Calu3 (cell line): ENCODE measurements at regions not wholly inside any gene's neighbourhood (a gene's known extent, or its start where the extent isn't known, plus 50 kb on each side); places are given as distances from the start of the nearest gene placed in this dataset.

ENCODE experiments used
- BruUV-seq: library from RNA; stranded (reverse); fragments of 400-500 nt; replicated peaks from 2 replicates; lab custom pipeline; 2021; lab: Mats Ljungman, UMichigan
- CTCF ChIA-PET: fragments of 300-600 bp; sonication (Branson Sonifier 250); formaldehyde crosslinking; loops from one replicate; lab custom pipeline; 2022; ENCODE audit warnings: antibody characterized with exemption; lab: Charles Lee
- DNase-seq: peaks from one replicate; pipeline ENCODE4 v3.0.0; 2022
- H3K27ac Mint-ChIP-seq: one replicate; pipeline ENCODE4 v1.8.0; 2022; ENCODE audit warnings: mixed read lengths; ENCODE audit not compliant: unreplicated experiment
- H3K27me3 Mint-ChIP-seq: one replicate; pipeline ENCODE4 v1.8.0; 2022; ENCODE audit warnings: mixed read lengths; ENCODE audit not compliant: unreplicated experiment
- H3K36me3 Mint-ChIP-seq: one replicate; pipeline ENCODE4 v1.8.0; 2022; ENCODE audit warnings: mild to moderate bottlenecking, moderate library complexity, mixed read lengths; ENCODE audit not compliant: insufficient read depth, unreplicated experiment
- H3K4me1 Mint-ChIP-seq: one replicate; pipeline ENCODE4 v1.8.0; 2022; ENCODE audit warnings: mild to moderate bottlenecking, low read depth, mixed read lengths; ENCODE audit not compliant: unreplicated experiment
- H3K4me3 Mint-ChIP-seq: one replicate; pipeline ENCODE4 v1.8.0; 2022; ENCODE audit warnings: mild to moderate bottlenecking, low read depth, moderate library complexity, mixed read lengths; ENCODE audit not compliant: unreplicated experiment
- H3K9me3 Mint-ChIP-seq: one replicate; pipeline ENCODE4 v1.8.0; 2022; ENCODE audit warnings: low read depth, mixed read lengths; ENCODE audit not compliant: unreplicated experiment
- intact Hi-C: fragments of 100-400 bp; cut with micrococcal nuclease; formaldehyde crosslinking; loops from one replicate; pipeline ENCODE4 v1.10.0; 2022; ENCODE audit not compliant: unreplicated experiment
- TF ChIP-seq, protein P1 (sequence below): fragments of 200-600 bp; IDR thresholded peaks from one replicate; pipeline ENCODE4 v1.8.0; 2022; ENCODE audit warnings: antibody characterized with exemption; ENCODE audit not compliant: unreplicated experiment

DNA sequence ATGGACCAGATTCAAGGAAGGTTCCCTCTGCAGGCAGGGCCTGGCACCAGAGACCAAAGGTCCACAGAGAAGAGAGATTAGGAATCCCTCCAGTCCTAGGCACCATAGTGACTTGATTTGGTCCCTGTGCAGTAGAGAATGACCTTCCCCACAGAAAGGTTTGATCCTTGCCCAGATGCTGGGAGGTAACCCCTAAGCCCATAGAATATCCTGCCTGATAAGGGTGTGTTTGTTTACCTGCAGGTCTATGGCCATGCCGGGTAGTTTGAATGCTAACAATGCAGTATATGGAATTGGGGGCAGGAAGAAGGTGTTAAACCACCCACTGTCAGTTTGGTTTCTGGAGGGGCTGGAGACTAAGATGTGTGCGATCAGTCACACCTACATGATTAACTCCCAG, 57.1 kb upstream of the NFASC start:
- CTCF ChIA-PET: interaction anchor here (1.5 kb wide), 1 partner anchor 10 kb away, joined by 5 read pairs; no protein-coding TSS in a partner anchor
- no TSS peak for BruUV-seq
- no peaks in the 10 kb centered on the region for H3K9me3 Mint-ChIP-seq
- H3K4me1 Mint-ChIP-seq: no peaks in the 10 kb centered on the region
- H3K27me3 Mint-ChIP-seq: peaks cover 75% of the 10 kb centered on the region
- H3K36me3 Mint-ChIP-seq: no peaks in the 10 kb centered on the region
- no peak for DNase-seq
- H3K27ac Mint-ChIP-seq: no peak overlapping the region
- H3K4me3 Mint-ChIP-seq: no peak overlapping the region
- intact Hi-C loops: no loop called here
- TF ChIP-seq, protein P1, sequence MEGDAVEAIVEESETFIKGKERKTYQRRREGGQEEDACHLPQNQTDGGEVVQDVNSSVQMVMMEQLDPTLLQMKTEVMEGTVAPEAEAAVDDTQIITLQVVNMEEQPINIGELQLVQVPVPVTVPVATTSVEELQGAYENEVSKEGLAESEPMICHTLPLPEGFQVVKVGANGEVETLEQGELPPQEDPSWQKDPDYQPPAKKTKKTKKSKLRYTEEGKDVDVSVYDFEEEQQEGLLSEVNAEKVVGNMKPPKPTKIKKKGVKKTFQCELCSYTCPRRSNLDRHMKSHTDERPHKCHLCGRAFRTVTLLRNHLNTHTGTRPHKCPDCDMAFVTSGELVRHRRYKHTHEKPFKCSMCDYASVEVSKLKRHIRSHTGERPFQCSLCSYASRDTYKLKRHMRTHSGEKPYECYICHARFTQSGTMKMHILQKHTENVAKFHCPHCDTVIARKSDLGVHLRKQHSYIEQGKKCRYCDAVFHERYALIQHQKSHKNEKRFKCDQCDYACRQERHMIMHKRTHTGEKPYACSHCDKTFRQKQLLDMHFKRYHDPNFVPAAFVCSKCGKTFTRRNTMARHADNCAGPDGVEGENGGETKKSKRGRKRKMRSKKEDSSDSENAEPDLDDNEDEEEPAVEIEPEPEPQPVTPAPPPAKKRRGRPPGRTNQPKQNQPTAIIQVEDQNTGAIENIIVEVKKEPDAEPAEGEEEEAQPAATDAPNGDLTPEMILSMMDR: no peak

DNA sequence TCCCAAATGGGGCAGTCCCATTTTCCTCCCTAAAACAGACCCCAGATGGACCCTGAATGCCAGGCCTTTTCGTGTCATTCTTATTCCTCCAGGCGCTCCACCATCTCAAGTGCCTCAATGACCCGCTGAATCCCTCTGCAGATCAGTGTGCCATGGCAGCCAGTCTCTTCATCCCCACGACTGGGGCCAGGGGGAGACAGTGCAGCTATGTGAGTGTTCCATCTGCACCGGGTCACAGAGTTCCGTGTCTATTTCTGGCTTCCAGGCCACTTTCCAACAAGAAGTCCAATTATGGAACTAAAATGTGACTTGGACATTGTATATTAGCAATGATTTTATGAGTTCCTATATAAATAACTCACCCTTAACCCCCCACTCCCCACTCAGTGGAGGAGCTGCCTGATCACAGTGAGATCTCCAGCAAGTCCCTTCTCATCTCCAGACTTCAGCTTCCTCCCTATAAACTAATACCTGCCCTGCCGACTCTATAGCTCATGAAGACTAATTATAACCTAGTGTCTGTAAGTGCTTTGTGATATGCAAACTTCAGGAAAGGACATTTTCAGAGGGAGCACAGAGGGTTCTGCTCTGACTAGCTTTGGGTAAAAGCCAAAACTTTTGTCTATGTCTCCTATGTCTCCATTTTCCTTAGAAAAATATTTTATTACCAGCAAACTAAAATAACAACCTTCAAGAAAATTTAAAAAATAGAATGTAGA, 56.3 kb upstream of the NFASC start:
- Mint-ChIP-seq H3K4me3 (no peak overlapping the region), H3K4me1 (no peaks in the 10 kb centered on the region), H3K27me3 (peaks cover 83% of the 10 kb centered on the region), H3K36me3 (no peaks in the 10 kb centered on the region), H3K9me3 (no peaks in the 10 kb centered on the region), H3K27ac (no peak overlapping the region)
- BruUV-seq: no TSS peak
- DNase-seq: no peak
- intact Hi-C loops: no loop called here
- TF ChIP-seq, protein P1: no peak
- CTCF ChIA-PET: no interaction called here

DNA sequence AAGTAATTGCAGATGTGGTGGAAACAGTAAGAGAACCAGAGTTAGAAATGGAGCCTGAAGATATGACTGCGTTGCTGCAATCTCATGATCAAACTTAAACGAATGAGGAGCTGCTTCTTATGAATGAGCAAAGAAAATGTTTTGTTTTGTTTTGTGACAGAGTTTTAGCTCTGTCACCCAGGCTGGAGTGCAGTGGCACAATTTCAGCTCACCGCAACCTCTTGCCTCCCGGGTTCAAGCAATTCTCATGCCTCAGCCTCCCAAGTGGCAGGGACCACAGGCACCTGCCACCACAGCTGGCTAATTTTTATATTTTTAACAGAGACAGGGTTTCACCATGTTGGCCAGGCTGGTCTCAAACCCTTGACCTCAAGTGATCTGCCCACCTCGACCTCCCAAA, 53.3 kb upstream of the NFASC start:
- Mint-ChIP-seq H3K4me1 (no peaks in the 10 kb centered on the region), H3K36me3 (no peaks in the 10 kb centered on the region), H3K9me3 (no peaks in the 10 kb centered on the region), H3K4me3 (no peak overlapping the region), H3K27me3 (peaks cover 99% of the 10 kb centered on the region), H3K27ac (no peak overlapping the region)
- TF ChIP-seq, protein P1: no peak
- DNase-seq: no peak
- CTCF ChIA-PET: interaction anchor here (0.7 to 3.0 kb wide), 2 partner anchors 10 to 289 kb away, joined by 3 to 10 read pairs; no protein-coding TSS in a partner anchor
- no TSS peak for BruUV-seq
- intact Hi-C loops: no loop called here

DNA sequence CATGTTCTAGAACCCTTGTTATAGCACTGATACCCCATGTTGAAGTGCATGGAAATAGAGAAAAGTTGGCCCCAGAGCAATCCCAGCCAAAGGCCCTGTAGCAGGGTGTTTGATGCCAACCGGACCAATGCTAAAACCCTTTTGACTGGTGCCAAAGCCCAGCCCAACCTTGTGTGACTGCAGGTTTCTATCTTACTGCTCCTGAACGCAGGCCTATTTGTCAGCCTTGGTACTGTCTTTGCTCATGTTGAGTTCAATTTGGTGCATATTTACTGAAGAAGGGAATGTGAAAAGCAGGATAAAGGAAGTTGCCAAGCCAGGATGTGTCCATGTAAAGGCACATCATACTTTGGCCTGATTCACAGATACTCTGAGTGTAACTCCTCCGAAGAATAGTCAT, 51.7 kb upstream of the NFASC start:
- TF ChIP-seq, protein P1: no peak
- intact Hi-C loops: no loop called here
- no TSS peak for BruUV-seq
- DNase-seq: no peak
- no peaks in the 10 kb centered on the region for H3K9me3 Mint-ChIP-seq
- no peaks in the 10 kb centered on the region for H3K4me1 Mint-ChIP-seq
- no peak overlapping the region for H3K4me3 Mint-ChIP-seq
- CTCF ChIA-PET: interaction anchor here (0.7 to 3.0 kb wide), 2 partner anchors 12 to 72 kb away, joined by 4 to 10 read pairs; no protein-coding TSS in a partner anchor
- no peaks in the 10 kb centered on the region for H3K36me3 Mint-ChIP-seq
- no peak overlapping the region for H3K27ac Mint-ChIP-seq
- H3K27me3 Mint-ChIP-seq: peaks cover 99% of the 10 kb centered on the region
